HG03565 (cell line): ENCODE measurements at regions not wholly inside any gene's neighbourhood (a gene's known extent, or its start where the extent isn't known, plus 50 kb on each side); places are given as distances from the start of the nearest gene placed in this dataset.

ENCODE experiments used
- ATAC-seq: cut with Tn5 transposase; IDR thresholded peaks from one replicate; pipeline ENCODE4 v1.9.1; 2021; ENCODE audit warnings: mild to moderate bottlenecking, moderate library complexity; ENCODE audit not compliant: unreplicated experiment

- ATAC-seq = no peak
These were observed 213.0 kb upstream of the CDYL start for GRCh38 chr6:4563156-4563555.

GRCh38 chr6:4561773-4562400 is 214.3 kb upstream of the CDYL start:
- no peak for ATAC-seq

- no peak for ATAC-seq
These were observed 215.1 kb upstream of the CDYL start for GRCh38 chr6:4561078-4561435.

- ATAC-seq = no peak
These were observed 215.8 kb upstream of the CDYL start for GRCh38 chr6:4560221-4561077.

GRCh38 chr6:4559281-4559875 is 216.8 kb upstream of the CDYL start:
- ATAC-seq = no peak

- ATAC-seq = no peak
These were observed 221.6 kb upstream of the CDYL start for GRCh38 chr6:4554645-4555044.

- ATAC-seq = no peak
These were observed 222.8 kb upstream of the CDYL start for GRCh38 chr6:4553387-4553786.

- no peak for ATAC-seq
These were observed 226.0 kb upstream of the CDYL start for GRCh38 chr6:4550227-4550597.

- ATAC-seq = no peak
These were observed 226.5 kb upstream of the CDYL start for GRCh38 chr6:4549556-4550226.

GRCh38 chr6:4545893-4546292 is 230.3 kb upstream of the CDYL start:
- ATAC-seq = no peak

- no peak for ATAC-seq
These were observed 232.6 kb upstream of the CDYL start for GRCh38 chr6:4543596-4543995.

- ATAC-seq = no peak
These were observed 242.6 kb upstream of the CDYL start for GRCh38 chr6:4533576-4533975.

- no peak for ATAC-seq
These were observed 244.8 kb upstream of the CDYL start for GRCh38 chr6:4531406-4531805.

GRCh38 chr6:4522453-4522852 is 253.8 kb upstream of the CDYL start:
- no peak for ATAC-seq

GRCh38 chr6:4521070-4521469 is 255.1 kb upstream of the CDYL start:
- ATAC-seq = no peak

GRCh38 chr6:4518506-4518905 is 257.7 kb upstream of the CDYL start:
- ATAC-seq = no peak

- ATAC-seq = no peak
These were observed 260.0 kb upstream of the CDYL start for GRCh38 chr6:4516206-4516605.

- no peak for ATAC-seq
These were observed 262.6 kb upstream of the CDYL start for GRCh38 chr6:4513561-4513960.

- ATAC-seq = no peak
These were observed 264.1 kb upstream of the CDYL start for GRCh38 chr6:4512051-4512471.

- no peak for ATAC-seq
These were observed 264.6 kb upstream of the CDYL start for GRCh38 chr6:4511641-4512020.

- no peak for ATAC-seq
These were observed 265.1 kb upstream of the CDYL start for GRCh38 chr6:4510906-4511640.
